ENCODE measurements at regions not wholly inside any gene's neighbourhood (a gene's known extent, or its start where the extent isn't known, plus 50 kb on each side); places are given as distances from the start of the nearest gene placed in this dataset.

DNA sequence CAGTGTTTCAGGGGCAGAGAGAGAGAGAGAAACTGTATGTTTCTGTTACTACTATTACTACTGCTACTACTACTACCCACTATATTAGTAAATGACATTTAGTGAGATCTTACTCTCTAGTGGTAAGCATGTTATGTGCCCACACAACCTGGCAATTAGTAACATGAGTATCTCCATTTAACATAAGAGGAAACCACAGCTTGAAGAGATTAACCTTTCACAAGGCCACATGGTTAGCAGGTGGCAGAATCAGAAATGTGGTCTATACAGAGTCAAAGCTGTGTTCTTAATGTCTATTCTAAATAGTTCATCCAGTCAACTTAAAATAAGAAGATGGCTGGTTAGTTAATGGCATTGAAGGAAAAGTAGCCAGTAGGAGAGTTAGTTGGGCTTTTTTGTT, 961.6 kb downstream of the MCTP2 start:
- Histone ChIP-seq H3K9ac (no peak overlapping the region), H3F3A (replicated peaks; ENCODE audit: insufficient read depth) (no peaks in the 10 kb centered on the region), H3K79me2 (ENCODE audit: insufficient read depth) (no peaks in the 10 kb centered on the region), H3K27me3 (ENCODE audit: insufficient read depth) (no peaks in the 10 kb centered on the region), H3K36me3 (replicated peaks in 1 of 2; ENCODE audit: control insufficient read depth in 1 of 2, insufficient read depth in 2 of 2, low read length in 1 of 2) (no peaks in the 10 kb centered on the region), H3K4me3 (ENCODE audit: low read depth in 2 of 2, low read length in 1 of 2) (no peak overlapping the region), H4K20me1 (ENCODE audit: insufficient read depth) (no peaks in the 10 kb centered on the region), H3K4me1 (ENCODE audit: control insufficient read depth in 1 of 2, insufficient read depth in 2 of 2, low read depth in 1 of 2, low read length in 1 of 2) (no peaks in the 10 kb centered on the region), H3K9me3 (peaks cover 4% of the 10 kb centered on the region; the same call in 1 of the 2 replicates), H3K4me2 (no peak overlapping the region), H2AFZ (ENCODE audit: low read depth) (no peak overlapping the region), H3K9me2 (0 out of 2 replicates have a peak, but pooled peaks cover 3% of the 10 kb centered on the region), H3K27ac (ENCODE audit: low read depth in 2 of 2, low read length in 1 of 2) (no peak overlapping the region)
- no peak for DNase-seq
- CTCF ChIA-PET, result no interaction called here
- TF ChIP-seq YY1 (IDR thresholded peaks at IDR 0.05; ENCODE audit: low read depth) (no peak), GATA2 (CRISPR knock-in tag; IDR thresholded peaks at IDR 0.05) (no peak), SMC3 (IDR thresholded peaks at IDR 0.05; ENCODE audit: low read depth, low read length) (no peak), JUND (IDR thresholded peaks at IDR 0.05) (no peak), FOXM1 (IDR thresholded peaks at IDR 0.05; ENCODE audit: low read depth) (no peak), NRF1 (IDR thresholded peaks at IDR 0.05; ENCODE audit: low read depth, low read length) (no peak), MEF2A (IDR thresholded peaks at IDR 0.05; ENCODE audit: borderline replicate concordance, low read depth) (no peak), USF1 (IDR thresholded peaks at IDR 0.05; ENCODE audit: borderline replicate concordance, low read depth) (no peak), ELF1 (IDR thresholded peaks at IDR 0.05) (no peak), RXRA (IDR thresholded peaks at IDR 0.05; ENCODE audit: borderline replicate concordance, low read depth) (no peak), TAF1 (IDR thresholded peaks at IDR 0.05; ENCODE audit: borderline replicate concordance, low read depth, low read length) (no peak), EP300 (IDR thresholded peaks at IDR 0.05; ENCODE audit: borderline replicate concordance in 1 of 2, low read depth in 1 of 2, low read length in 1 of 2) (no peak), FOSL2 (IDR thresholded peaks at IDR 0.05; ENCODE audit: borderline replicate concordance, low read depth) (no peak), GABPA (IDR thresholded peaks at IDR 0.05; ENCODE audit: low read depth) (no peak), NFIC (IDR thresholded peaks at IDR 0.05; ENCODE audit: borderline replicate concordance) (no peak)
- TF ChIP-seq, protein P1, sequence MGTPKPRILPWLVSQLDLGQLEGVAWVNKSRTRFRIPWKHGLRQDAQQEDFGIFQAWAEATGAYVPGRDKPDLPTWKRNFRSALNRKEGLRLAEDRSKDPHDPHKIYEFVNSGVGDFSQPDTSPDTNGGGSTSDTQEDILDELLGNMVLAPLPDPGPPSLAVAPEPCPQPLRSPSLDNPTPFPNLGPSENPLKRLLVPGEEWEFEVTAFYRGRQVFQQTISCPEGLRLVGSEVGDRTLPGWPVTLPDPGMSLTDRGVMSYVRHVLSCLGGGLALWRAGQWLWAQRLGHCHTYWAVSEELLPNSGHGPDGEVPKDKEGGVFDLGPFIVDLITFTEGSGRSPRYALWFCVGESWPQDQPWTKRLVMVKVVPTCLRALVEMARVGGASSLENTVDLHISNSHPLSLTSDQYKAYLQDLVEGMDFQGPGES (IDR thresholded peaks at IDR 0.05; ENCODE audit: low read depth, low read length), result no peak
- TF ChIP-seq, protein P2, sequence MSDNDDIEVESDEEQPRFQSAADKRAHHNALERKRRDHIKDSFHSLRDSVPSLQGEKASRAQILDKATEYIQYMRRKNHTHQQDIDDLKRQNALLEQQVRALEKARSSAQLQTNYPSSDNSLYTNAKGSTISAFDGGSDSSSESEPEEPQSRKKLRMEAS (IDR thresholded peaks at IDR 0.05; ENCODE audit: low read depth), result no peak
- POLR2A ChIA-PET, result no interaction called here

DNA sequence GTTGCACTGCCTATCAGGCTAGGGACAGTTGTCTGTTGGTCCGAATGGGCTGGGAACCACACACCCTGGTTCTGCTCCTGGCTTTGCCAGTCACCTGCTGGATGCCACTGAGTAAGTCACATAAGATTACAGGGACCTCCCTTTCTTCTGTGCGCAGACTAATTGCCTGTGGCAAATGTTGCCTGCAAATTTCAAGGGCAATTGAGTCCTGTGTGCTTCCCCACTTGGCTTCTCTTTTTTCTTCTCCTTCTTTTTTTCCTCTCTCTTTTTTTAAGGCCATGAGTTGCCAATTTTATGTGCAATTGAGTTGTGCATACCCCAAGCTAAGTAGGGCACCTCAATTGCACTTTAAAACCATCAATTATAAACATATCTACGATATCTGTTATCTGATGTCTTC, 963.4 kb downstream of the MCTP2 start:
- Histone ChIP-seq H3F3A (replicated peaks; ENCODE audit: insufficient read depth) (no peaks in the 10 kb centered on the region), H3K27me3 (ENCODE audit: insufficient read depth) (no peaks in the 10 kb centered on the region), H4K20me1 (ENCODE audit: insufficient read depth) (no peaks in the 10 kb centered on the region), H3K9me3 (peaks cover 13% of the 10 kb centered on the region; the same call in 1 of the 2 replicates), H3K9ac (no peak overlapping the region), H3K27ac (ENCODE audit: low read depth in 2 of 2, low read length in 1 of 2) (no peak overlapping the region), H2AFZ (ENCODE audit: low read depth) (no peak overlapping the region), H3K4me2 (no peak overlapping the region), H3K4me3 (ENCODE audit: low read depth in 2 of 2, low read length in 1 of 2) (no peak overlapping the region), H3K9me2 (0 out of 2 replicates have a peak, but pooled peaks cover 3% of the 10 kb centered on the region), H3K4me1 (ENCODE audit: control insufficient read depth in 1 of 2, insufficient read depth in 2 of 2, low read depth in 1 of 2, low read length in 1 of 2) (no peaks in the 10 kb centered on the region), H3K79me2 (ENCODE audit: insufficient read depth) (no peaks in the 10 kb centered on the region), H3K36me3 (replicated peaks in 1 of 2; ENCODE audit: control insufficient read depth in 1 of 2, insufficient read depth in 2 of 2, low read length in 1 of 2) (no peaks in the 10 kb centered on the region)
- TF ChIP-seq FOXJ3 (CRISPR knock-in tag; IDR thresholded peaks at IDR 0.05) (no peak), USF1 (IDR thresholded peaks at IDR 0.05; ENCODE audit: borderline replicate concordance, low read depth) (no peak), MEF2A (IDR thresholded peaks at IDR 0.05; ENCODE audit: borderline replicate concordance, low read depth) (no peak), NFIC (IDR thresholded peaks at IDR 0.05; ENCODE audit: borderline replicate concordance) (no peak), GABPA (IDR thresholded peaks at IDR 0.05; ENCODE audit: low read depth) (no peak), ZBTB33 (IDR thresholded peaks at IDR 0.05; ENCODE audit: borderline replicate concordance, low read depth) (no peak), FOSL2 (IDR thresholded peaks at IDR 0.05; ENCODE audit: borderline replicate concordance, low read depth) (no peak), RAD21 (IDR thresholded peaks at IDR 0.05; ENCODE audit: low read length) (no peak)
- TF ChIP-seq, protein P1 (IDR thresholded peaks at IDR 0.05; ENCODE audit: low read depth, low read length), result no peak
- CTCF ChIA-PET, result interaction anchor here (1.0 kb wide), 1 partner anchor 18 kb away, joined by 3 read pairs; no protein-coding TSS in a partner anchor
- no peak for DNase-seq
- POLR2A ChIA-PET, result no interaction called here
- WGBS (ENCODE audit: low lambda C conversion rate), result 8% methylated on average over 3 of the region's 3 CpGs
